ENCODE measurements at regions not wholly inside any gene's neighbourhood (a gene's known extent, or its start where the extent isn't known, plus 50 kb on each side); places are given as distances from the start of the nearest gene placed in this dataset.
A peak's percentile ranks its signal among the peaks of the same experiment; 100 is the strongest.

- TF ChIP-seq CTCF (IDR thresholded peaks at IDR 0.05; ENCODE audit: extremely low read depth, insufficient read depth, missing control alignments) = no peak
- in situ Hi-C loops (cut with MboI; ENCODE audit: low pct_unique_long_range_greater_than_20kb, low sequenced_read_pairs, unreplicated experiment) = no loop called here
- no peak for DNase-seq (ENCODE audit: low spot score)
These were observed 839.1 kb upstream of the ADGRL2 start for GRCh38 chr1:80961464-80962190.

- in situ Hi-C loops (cut with MboI; ENCODE audit: low pct_unique_long_range_greater_than_20kb, low sequenced_read_pairs, unreplicated experiment) = no loop called here
These were observed 867.4 kb upstream of the ADGRL2 start for GRCh38 chr1:80933346-80933745.

GRCh38 chr1:80931178-80931577, 869.6 kb upstream of the ADGRL2 start:
- TF ChIP-seq CTCF (IDR thresholded peaks at IDR 0.05; ENCODE audit: extremely low read depth, insufficient read depth, missing control alignments) = no peak
- in situ Hi-C loops (cut with MboI; ENCODE audit: low pct_unique_long_range_greater_than_20kb, low sequenced_read_pairs, unreplicated experiment) = no loop called here
- DNase-seq (ENCODE audit: low spot score) = no peak

More at GRCh38 chr1:80933346-80933745, 867.4 kb upstream of the ADGRL2 start:
- DNase-seq (ENCODE audit: low spot score) = no peak
- TF ChIP-seq CTCF (IDR thresholded peaks at IDR 0.05; ENCODE audit: extremely low read depth, insufficient read depth, missing control alignments) = no peak

GRCh38 chr1:80929868-80930508, 870.7 kb upstream of the ADGRL2 start:
- in situ Hi-C loops (cut with MboI; ENCODE audit: low pct_unique_long_range_greater_than_20kb, low sequenced_read_pairs, unreplicated experiment) = no loop called here
- peak; percentile 19 for TF ChIP-seq CTCF (IDR thresholded peaks at IDR 0.05; ENCODE audit: extremely low read depth, insufficient read depth, missing control alignments)
- no peak for DNase-seq (ENCODE audit: low spot score)

GRCh38 chr1:80926531-80926930, 874.2 kb upstream of the ADGRL2 start:
- no peak for DNase-seq (ENCODE audit: low spot score)
- TF ChIP-seq CTCF (IDR thresholded peaks at IDR 0.05; ENCODE audit: extremely low read depth, insufficient read depth, missing control alignments) = no peak
- in situ Hi-C loops (cut with MboI; ENCODE audit: low pct_unique_long_range_greater_than_20kb, low sequenced_read_pairs, unreplicated experiment) = no loop called here

- no peak for TF ChIP-seq CTCF (IDR thresholded peaks at IDR 0.05; ENCODE audit: extremely low read depth, insufficient read depth, missing control alignments)
These were observed 875.5 kb upstream of the ADGRL2 start for GRCh38 chr1:80925130-80925805.

More at GRCh38 chr1:80925130-80925805, 875.5 kb upstream of the ADGRL2 start:
- in situ Hi-C loops (cut with MboI; ENCODE audit: low pct_unique_long_range_greater_than_20kb, low sequenced_read_pairs, unreplicated experiment) = no loop called here
- no peak for DNase-seq (ENCODE audit: low spot score)

All from GM13977 (cell line).